Ammon's horn (tissue), 1 donor: ENCODE measurements at regions not wholly inside any gene's neighbourhood (a gene's known extent, or its start where the extent isn't known, plus 50 kb on each side); places are given as distances from the start of the nearest gene placed in this dataset.

ENCODE experiments used
- DNase-seq: peaks from one replicate; pipeline ENCODE4 v3.0.0-alpha.2; 2016; ENCODE audit warnings: low spot score

DNA sequence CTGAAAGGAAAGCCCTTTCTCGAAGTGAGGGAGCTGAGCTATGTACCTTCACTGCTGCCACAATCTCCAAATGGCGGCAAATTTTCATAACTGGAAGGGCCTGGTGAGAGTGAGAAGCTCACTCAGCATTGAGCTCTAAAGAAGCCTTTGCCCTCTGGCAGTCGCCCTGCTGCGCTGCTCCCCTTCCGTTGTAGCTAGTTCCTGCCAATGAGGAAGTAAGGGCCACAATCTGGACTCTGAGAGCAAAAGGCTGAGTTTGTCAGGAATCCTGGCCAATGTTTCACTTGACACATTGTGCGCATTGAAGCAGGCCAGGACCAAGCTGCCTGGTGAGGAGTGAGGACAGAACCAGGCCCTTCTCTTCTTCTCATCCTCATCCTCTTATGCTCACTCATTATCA, 579.5 kb downstream of the PDCD6IP start:
- DNase-seq = no peak

DNA sequence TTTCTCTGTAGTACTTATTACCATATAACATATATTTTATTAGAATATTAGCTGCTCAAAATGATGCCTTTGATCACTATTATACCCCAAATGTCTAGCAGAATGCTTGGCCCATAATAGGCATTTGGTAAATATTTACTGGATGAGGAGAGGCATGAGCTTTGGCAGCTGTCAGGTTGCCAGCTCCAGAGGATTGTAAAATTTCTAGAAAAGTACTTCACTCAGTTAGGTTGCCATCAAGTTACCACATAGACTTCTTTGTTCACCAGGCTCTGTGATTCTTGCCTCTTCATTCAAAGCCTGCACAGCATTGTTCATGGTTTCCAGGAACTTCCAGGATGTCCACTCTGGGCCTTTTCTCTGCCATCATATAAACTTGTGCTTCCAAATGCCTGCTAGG, 582.8 kb downstream of the PDCD6IP start:
- DNase-seq = no peak

DNA sequence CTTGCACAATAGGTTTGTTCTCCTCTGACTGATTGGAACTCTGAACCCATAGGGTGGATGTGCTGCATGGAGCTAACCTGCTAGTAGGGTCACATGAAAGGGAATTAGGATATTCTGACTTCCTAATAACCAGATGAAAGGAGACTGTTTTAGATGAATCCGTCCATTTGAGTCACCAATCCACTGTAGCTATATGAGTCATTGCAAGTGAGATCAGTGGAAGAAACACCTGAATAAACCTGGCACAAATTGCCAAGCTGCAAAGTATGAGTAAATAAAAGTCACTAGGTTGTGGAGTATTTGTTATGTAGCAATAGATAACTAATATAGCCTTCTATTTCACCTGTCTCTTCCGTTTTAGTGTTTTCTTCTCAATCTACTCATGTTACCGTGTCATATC, 584.4 kb downstream of the PDCD6IP start:
- DNase-seq = no peak

DNA sequence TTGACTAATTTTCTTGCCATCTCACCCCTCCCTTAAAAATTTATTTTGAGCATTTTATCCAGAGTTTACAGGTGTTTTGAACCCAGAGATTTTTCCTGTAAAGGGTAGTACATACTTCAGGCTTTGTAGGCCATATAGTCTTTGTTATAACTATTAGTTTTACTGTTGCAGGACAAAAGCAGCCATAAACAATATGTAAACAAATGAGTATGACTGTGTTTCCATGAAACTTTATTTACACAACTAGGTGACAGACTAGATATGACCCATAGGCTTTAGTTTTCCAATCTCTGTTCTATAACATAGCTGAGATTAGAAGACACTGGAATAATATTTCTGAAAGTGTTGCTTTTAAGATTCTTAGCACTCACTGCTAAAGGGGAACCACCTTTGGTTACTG, 587.9 kb downstream of the PDCD6IP start:
- no peak for DNase-seq

DNA sequence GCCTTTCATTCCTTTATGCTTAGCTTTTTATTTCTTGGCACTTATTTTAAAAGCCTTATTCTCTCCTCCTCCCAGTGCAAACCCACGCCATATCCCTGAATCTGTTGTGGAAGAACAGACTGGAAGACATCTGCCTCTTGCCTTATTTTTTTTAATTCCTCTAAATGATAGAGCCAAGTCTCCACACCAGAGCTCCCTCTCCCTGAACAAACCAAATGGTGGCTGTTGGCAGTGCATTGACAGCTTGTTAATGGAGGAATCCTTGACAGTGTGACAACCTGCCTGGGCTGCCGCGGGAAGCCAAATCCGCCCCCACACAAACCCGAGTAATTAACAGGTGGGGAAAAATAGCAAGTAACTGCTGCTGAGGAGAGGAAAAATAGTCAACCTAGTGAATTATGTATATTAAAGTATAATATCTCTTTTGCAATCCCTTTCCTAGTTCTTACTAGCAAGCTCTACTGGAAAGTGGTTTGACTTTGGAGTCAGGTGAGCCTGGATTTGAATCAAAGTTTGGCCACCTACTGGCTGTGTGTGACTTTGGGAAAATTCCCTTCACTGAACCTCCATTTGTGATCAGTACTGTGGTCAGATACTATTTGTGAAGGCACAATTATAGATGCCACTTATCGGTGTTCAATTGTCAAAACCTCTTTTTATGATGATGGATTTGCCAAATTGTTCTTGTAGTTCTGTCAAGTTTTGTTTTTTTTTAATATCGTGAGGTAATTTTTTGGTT, 589.6 kb downstream of the PDCD6IP start:
- peak; percentile 58 for DNase-seq

DNA sequence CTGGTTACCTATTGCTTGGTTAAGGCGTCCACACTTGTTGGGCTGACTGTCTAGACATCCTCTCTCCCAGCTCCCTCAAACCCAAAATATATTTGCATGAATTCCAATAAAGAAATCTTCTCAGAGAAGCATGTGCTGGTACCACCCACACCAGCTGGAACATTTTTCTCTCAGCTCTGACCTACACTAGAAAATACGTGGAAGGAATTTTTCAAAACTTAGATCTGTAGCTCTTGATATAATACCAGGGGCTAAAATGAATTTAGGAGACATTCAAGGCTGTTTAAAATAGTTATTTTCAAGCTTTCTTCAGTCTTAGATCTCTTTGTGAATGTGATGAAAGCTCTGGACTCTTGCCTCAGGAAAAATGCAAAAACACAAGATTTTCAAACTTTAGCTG, 590.4 kb downstream of the PDCD6IP start:
- DNase-seq = no peak

GRCh38 chr3:34394978-34395748, 596.7 kb downstream of the PDCD6IP start:
- DNase-seq = no peak

- DNase-seq = no peak
Measured at GRCh38 chr3:34396288-34396687, 597.9 kb downstream of the PDCD6IP start.

GRCh38 chr3:34396956-34397355, 598.5 kb downstream of the PDCD6IP start:
- DNase-seq = no peak

DNA sequence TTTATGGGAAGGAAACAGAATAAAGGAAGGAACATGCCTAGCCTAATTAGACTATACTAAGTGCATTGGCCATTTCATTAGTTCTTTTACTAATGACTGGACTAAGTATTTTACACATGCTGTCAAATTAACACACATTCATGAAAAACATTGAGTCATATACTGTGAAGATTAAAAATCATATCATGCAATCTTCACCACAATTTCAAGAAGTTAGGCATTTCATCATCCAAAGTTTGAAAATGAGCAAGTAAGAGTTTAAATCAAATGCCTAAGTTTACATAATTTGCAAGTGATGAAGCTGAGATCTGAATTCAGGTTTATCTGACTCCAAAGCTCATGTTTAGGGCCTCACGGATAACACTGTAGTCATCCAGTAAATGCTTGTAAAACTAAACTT, 601.0 kb downstream of the PDCD6IP start:
- no peak for DNase-seq

- no peak for DNase-seq
Measured at GRCh38 chr3:34405159-34405558, 606.7 kb downstream of the PDCD6IP start.

- DNase-seq = no peak
Measured at GRCh38 chr3:34407281-34407680, 608.9 kb downstream of the PDCD6IP start.

GRCh38 chr3:34408088-34408487, 609.7 kb downstream of the PDCD6IP start:
- no peak for DNase-seq

DNA sequence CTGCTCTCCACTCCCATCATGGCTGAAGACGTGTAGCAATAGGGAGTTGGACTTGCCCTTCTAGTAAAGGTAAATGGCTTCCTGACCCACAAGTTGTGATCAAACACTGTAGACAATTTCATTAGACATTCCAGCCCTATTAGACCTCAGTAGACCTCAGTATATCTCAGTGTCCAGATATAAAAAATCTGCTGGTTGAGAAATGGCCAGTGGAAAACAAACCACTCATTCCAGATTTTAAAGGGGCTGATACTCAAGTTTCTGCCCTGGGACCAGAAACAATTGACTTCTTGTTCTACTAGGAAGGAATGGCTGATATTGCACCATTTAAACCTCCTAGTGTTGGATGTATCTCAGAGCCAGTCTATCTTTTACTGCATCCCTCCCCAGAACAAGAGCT, 613.2 kb downstream of the PDCD6IP start:
- no peak for DNase-seq

- DNase-seq = no peak
Measured at GRCh38 chr3:34419801-34420200, 621.4 kb downstream of the PDCD6IP start.

GRCh38 chr3:34421762-34422161, 623.3 kb downstream of the PDCD6IP start:
- no peak for DNase-seq

- DNase-seq = no peak
Measured at GRCh38 chr3:34439796-34440195, 641.4 kb downstream of the PDCD6IP start.

DNA sequence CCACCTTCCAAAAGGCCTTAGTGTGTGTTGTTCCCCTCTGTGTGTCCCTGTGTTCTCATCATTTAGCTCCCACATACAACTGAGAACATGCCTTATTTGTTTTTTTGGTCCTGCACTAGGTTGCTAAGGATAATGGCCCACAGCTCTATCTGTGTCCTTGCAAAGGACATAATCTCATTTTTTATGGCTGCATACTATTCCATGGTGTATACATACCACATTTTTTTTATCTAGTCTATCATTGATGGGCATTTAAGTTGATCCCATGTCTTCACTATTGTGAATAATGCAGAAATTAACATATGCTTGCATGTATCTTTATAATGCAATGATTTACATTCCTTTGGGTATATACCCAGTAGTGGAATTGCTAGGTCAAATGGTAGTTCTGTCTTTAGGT, 645.7 kb downstream of the PDCD6IP start:
- DNase-seq = no peak

DNA sequence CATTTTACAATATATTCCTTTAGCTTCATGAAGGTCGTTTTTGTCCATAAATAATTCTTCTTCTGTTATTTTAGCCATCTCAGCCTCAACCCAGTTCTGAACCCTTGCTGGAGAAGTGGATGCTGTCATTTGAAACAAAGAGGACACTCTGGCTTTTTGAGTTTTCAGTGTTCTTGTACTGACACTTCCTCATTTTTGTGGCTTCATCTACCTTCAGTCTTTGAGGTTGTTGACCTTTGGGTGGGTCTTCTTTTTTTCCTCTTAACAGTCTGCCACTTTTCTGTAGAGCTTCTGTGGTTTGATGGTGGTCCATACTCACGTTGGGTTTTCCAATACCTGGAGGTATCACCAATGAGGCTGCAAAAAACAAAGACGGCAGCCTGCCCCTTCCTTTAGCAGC, 650.9 kb downstream of the PDCD6IP start:
- DNase-seq = no peak

- DNase-seq = no peak
Measured at GRCh38 chr3:34463414-34463813, 665.0 kb downstream of the PDCD6IP start.

- no peak for DNase-seq
Measured at GRCh38 chr3:34464646-34465045, 666.2 kb downstream of the PDCD6IP start.

GRCh38 chr3:34475851-34476250, 677.4 kb downstream of the PDCD6IP start:
- DNase-seq = no peak

DNA sequence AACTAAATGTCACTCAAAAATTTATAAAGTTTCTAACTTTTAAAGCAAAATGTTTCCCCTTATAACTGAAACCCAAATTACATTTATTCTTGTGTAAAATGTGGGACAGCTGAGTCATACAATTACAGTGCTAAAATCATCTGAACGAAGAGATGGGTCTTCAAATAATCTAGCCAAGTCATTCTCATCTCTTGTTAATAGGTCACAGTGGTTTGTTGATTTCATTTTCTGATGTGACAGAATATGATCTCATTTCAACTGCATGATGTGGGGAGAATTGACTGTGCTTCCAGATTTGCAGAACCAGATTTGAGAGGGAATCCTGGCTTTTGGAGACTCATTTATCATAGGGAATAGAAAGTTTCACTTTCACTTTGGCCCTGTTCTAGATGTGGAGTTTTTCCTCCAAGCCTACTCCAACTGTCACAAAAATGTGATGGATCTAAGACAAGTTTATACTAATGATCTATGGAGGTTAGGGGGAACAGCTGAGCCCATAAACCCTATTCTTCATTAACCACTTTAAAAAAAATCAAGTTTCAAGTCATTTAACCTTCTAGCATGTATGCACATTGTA, 685.0 kb downstream of the PDCD6IP start:
- no peak for DNase-seq
